CD4-positive, alpha-beta T cell treated with Interleukin-10 for 1 hour (primary cell): ENCODE measurements at regions not wholly inside any gene's neighbourhood (a gene's known extent, or its start where the extent isn't known, plus 50 kb on each side); places are given as distances from the start of the nearest gene placed in this dataset.
"Not testable (repeated sequence)": the region's sequence is repeated elsewhere in the genome, so short reads cannot be mapped to it uniquely, and the experiment has no call there.

Source experiments
- DNase-seq: peaks from one replicate; pipeline ENCODE4 v3.0.0-alpha.2; 2020

DNA sequence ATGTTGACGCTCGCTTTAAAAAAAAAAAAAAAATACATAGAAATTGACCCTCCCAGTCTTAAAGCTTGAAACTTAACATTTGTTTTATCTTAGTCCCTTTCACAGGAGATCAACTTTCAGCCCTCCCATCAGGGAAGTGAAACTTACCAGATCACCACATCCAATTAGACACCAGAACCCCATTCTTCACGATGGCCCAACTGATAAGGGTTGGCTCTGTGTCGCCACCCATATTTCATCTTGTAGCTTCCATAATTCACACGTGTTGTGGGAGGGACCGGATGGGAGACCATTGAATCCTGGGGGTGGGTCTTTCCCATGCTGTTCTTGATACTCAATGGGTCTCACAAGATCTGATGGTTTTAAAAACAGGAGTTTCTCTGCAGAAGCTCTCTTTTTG is 629.4 kb upstream of the KCND2 start:
- DNase-seq: no peak

DNA sequence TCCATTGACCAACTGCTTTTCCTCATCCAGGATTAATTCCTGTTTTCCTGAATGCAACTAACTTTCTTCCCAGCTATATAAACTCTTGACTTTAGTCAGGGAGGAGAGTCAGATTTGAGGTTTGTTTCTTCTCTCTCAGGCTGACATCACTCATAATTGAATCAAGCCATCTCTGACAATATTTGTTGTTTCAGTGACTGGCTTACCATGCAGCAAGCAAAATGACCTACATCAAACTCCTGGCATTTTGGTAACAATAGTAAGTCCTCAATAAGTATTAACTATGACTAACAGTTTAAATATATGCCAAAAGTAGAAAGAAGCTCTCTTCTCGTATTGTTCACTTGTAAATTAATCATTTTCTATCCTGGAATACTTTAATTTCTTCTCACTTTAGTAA is 625.7 kb upstream of the KCND2 start:
- no peak for DNase-seq

DNA sequence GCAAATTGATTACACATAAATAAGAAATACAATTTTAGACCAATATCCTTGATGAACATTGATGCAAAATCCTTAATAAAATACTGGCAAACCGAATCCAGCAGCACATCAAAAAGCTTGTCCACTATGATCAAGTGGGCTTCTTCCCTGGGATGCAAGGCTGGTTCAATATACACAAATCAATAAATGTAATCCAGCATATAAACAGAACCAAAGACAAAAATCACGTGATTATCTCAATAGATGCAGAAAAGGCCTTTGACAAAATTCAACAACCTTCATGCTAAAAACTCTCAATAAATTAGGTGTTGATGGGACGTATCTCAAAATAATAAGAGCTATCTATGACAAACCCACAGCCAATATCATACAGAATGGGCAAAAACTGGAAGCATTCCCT is 624.2 kb upstream of the KCND2 start:
- DNase-seq: not testable (repeated sequence)

DNA sequence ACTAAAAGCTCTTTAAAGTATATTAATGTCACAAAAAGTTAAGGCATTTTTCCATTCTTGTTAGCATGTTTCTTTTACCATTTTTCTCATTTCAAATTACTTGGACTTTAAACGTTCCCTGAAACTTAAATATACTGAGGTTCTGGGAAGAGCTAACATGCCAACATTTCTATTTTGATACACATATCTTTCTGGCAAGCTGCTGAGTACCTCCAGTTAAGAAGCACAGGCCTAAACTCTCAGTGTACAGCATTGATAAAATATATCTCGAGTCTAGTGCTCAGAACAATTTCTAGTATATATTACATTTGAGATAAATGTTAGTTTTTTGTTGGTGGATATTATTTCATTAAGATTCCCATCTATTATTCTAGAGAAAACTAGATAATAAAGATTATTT is 612.9 kb upstream of the KCND2 start:
- DNase-seq: no peak

DNA sequence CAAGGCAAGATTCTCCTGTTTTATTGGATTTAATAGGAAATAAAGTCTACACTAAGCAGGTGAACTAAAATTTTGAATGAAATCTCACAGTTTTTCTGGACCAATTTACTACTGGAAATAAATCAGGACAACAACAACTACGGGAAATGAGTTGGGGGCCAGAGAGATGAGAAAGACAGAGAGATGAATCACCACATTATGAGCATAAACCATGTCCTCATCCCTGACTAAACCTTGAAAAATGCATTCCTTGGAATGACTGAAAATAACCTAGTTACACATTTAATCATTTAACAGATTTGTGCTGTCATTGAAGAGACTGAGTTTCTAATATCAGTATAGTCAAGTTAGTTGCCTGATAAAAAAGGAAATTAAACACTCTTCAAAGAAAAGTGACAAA is 608.4 kb upstream of the KCND2 start:
- DNase-seq: no peak

DNA sequence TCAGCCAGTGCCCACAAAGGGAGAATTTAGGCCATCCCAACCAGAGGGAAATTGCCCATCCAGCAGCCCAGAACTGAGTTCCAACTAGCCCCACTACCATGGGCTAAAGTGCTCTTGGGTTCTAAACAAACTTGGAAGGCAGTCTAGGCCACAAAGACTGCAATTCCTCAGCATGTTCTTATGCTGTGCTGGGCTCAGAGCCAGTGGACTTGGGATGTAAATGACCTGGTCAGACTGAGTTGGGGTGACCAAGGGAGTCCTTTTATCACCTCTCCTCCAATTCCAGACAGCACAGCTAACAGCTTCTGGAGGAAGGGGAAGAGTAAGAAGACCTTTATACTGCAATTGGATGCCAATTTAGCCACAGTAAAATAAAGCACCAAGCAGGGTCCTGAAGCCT is 607.2 kb upstream of the KCND2 start:
- no peak for DNase-seq

DNA sequence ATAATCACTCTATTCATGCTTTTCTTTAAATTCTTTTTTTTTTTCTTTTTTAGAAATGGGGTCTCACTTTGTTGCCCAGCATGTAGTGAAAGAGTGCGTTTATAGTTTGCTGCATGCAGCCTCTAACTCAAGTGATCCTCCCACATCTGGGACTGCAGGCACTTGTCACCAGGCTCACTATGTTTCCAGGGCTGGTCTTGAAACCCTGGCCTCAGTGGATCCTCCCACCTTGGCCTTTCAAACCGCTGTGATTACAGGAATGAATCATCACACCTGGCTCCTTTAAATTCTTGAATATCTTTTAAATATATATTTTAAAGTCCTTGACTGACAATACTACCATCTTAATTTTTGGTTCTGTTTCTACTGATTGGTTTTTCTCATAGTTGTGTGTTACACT is 591.6 kb upstream of the KCND2 start:
- DNase-seq: no peak

DNA sequence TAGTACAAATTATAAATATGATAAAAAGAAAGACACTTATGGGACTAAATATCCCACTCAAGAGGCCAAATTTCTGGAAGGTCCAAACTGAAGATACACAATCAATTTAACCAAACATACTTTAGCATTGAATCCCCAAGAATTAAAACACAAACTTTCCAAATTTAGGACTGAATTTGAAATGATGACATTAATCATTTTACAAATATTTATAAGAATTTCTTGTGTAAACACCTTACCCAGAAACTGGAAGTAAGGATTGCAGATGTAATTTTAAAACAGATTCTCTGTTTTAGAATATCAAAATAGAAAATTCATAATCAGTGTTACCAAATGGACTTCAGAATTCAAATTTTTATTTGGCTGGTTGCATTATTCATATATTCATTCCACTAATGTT is 588.2 kb upstream of the KCND2 start:
- DNase-seq: no peak

DNA sequence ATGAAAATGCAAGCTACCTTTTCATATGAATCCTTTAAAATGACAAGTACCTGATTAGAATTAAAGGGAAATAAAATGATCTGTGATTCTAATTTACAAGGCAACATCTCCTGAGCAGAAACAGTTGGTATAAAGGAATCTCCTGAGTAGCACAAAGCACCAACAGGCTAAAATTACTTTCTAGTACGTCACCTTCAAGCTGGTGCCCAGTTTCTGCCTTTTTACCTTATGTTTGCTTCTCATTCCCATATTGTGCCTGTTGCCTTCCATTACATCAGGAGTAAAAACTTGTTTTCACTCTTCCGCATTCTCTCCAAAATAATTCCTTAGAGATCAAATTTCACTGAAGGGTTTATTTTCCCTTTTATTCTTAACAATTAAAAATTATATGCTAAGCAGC is 587.1 kb upstream of the KCND2 start:
- DNase-seq: no peak

DNA sequence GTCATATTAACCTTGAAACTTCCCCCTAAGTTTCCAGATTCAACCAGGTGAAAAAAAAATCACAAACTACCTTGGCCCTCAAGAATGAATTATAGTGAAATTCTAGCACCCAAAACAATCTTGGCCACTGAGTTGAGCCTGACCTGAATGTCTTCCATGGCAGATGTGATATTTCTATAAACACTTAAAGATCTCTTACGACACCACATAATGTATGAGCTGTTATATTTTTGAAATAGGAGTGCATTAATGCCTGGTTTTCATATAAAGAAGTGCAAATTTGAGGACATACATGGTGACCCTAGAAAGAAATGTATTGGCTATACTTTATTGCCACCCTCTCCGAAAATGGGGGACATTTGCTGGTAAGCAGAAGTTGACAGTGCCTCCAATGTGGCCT is 584.1 kb upstream of the KCND2 start:
- no peak for DNase-seq

DNA sequence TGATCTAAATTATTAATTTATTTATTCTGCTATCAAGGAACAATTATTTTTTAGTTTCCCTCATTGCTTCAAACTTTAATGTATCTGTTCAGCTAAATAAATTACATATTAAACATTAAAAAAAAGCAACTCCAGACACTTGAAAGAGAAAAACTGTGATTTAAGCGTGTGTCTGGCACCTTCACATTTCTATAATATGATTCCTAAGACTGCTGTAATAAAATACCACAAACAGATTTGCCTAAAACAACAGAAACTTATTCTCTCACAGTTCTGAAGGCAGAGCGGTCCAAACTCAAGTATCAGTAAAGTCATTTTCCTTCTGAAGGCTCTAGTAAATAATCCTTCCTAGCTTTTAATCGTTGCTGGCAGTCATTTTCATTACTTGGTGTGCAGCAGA is 580.4 kb upstream of the KCND2 start:
- DNase-seq: no peak

DNA sequence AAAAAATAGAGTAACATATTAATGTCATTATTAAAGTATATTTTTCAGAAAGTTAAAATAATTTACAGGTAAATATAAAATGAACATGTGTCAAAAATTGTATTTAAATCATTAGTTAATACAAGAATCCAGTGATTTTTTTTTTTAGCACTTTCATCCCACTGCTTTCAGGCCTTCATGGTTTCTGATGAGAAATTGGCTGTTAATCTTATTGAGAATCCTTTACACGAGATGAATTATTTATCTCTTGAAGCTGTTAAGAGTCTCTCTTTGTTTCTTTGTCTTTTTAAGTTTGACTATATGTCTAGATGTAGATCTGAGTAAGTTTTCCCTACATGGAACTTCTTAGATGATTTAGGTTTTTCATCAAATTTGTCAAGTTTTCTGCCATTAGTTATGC is 578.5 kb upstream of the KCND2 start:
- no peak for DNase-seq

DNA sequence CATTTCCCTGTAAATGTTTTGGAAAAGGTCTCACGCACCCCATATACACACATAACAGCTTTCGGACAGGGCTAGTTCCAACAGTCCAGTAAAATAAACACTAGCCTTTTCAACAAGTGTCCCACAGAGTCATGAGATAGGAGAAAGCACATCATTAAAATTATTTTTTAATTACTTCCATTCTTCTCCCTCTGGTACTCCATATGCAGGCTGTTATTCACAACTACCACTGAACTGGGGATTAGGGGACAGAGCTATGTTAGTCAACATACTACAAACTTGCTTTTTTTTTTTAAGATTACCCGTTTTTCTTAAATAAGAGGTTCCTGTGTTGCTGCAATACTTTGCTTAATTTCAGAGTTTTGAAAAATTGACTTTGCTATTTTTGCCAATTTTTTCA is 576.6 kb upstream of the KCND2 start:
- no peak for DNase-seq

DNA sequence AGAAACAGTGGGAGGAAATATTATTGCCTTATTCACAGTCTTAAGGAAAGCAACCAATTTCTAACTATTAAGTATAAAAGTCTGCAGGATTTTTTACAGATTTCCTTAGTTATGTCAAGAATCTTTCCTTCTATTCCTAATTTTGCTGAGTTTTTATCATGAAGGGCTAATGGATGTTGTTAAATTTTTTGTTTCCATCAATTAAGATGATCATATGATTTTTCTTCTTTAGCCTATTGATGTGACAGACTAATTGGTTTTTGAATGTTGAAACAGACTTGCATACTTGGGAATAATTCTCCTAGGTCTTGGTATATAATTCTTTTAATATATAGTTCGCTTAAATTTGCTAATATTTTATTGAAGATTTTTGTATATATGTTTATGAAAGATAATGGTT is 569.1 kb upstream of the KCND2 start:
- DNase-seq: no peak

DNA sequence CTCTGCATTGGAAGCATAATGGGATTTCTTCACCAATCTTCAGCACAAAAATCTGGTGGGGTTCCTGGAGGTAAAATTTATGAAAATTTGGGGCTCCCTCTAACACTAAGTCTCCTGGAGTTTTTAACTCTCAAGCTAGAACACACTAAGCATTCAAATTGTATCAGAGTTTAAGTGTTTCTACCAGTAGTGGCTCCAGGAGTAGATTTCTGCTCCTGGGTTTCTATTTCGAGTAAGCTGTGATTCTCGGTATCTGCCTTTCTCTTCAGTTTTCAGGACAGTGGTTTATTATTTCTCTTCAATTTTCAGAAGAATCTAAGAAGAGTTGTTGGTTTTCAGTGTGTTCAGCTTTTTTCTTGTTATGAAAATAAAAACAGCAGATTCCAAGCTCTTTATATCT is 566.4 kb upstream of the KCND2 start:
- no peak for DNase-seq

DNA sequence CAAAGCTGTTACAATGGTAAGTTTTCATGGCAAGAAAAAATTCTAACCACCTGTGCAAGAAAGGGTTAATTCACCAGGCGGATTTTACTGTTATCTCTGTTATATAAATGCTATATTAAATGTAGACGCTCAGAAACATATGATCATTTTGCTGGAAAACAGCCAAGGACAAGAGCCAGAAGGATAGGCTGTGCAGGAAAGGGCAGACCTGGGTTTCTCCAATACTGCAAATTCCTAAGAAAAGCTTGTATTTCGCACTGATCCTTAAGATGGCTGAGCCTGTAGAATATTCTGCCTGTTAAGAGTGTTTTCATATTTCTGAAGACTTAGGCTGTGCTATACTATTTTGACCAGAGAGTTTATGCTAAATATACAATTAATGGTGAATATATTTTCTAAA is 564.1 kb upstream of the KCND2 start:
- no peak for DNase-seq

DNA sequence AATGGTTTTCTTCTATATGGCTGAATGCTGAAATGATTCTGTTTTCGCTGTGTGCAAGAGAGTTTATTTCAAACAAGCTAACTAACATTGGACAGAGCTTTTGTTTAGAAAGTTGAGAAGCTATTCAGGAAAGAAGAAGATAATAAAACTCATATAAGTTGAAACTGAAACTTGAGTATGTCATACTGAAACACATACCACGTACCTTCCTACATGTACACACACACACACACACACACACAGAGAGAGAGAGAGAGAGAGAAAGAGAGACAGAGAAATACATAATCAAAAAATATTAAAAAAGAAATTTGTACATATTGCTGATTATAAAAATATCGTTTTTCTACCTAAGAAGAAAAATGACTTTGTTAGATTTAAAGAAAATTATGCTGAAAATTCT is 561.9 kb upstream of the KCND2 start:
- DNase-seq: no peak

DNA sequence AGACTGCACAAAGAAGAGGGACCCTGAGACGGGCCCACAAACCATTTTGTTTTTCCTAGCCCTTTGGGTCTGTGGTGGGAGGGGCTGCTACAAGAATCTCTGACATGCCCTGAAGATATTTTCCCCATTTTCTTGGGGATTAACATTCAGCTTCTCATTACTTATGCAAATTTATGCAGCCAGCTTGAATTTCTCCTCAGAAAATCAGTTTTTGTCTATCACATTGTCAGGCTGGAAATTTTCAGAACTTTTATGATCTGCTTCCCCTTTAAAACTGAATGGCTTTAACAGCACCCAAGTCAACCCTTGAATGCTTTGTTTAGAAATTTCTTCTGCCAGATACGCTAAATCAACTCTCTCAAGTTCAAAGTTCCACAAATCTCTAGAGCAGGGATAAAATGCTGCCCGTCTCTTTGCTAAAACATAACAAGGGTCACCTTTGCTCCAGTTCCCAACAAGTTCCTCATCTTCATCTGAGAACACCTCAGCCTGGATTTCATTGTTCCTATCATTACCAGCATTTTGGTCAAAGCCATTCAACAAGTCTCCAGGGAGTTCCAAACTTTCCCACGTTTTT is 560.0 kb upstream of the KCND2 start:
- no peak for DNase-seq

DNA sequence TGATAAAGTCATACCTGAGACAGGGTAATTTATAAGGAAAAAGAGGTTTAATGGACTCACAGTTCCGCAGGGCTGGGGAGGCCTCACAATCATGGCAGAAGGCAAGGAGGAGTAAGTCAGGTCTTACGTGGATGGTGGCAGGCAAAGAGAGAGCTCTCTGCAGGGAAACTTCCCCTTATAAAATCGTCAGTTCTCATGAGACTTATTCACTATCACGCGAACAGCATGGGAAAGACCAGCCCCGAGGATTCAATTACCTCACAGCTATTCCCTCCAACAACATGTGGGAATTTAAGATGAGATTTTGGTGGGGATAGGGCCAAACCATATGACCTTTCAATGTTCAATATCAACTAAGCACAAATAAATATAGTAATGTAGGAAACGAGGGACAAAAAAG is 559.4 kb upstream of the KCND2 start:
- no peak for DNase-seq

DNA sequence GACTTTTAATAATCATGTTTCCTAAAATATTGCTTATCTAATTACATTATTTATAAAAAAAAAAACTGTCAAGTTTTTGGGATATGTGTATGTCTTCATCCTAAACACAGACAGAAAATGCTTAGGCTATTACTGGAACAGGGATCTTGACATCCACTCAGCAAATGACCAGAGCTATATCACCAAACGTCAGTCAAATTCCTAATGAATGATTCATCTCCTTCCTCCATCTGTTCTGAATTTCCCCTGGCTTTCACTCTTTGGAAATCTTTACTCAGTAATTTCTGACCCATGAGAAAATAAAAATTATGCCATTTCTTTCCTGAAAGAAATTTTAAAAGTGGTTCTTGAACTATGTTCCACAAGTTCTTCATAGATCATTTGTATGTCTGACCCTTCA is 552.4 kb upstream of the KCND2 start:
- no peak for DNase-seq

DNA sequence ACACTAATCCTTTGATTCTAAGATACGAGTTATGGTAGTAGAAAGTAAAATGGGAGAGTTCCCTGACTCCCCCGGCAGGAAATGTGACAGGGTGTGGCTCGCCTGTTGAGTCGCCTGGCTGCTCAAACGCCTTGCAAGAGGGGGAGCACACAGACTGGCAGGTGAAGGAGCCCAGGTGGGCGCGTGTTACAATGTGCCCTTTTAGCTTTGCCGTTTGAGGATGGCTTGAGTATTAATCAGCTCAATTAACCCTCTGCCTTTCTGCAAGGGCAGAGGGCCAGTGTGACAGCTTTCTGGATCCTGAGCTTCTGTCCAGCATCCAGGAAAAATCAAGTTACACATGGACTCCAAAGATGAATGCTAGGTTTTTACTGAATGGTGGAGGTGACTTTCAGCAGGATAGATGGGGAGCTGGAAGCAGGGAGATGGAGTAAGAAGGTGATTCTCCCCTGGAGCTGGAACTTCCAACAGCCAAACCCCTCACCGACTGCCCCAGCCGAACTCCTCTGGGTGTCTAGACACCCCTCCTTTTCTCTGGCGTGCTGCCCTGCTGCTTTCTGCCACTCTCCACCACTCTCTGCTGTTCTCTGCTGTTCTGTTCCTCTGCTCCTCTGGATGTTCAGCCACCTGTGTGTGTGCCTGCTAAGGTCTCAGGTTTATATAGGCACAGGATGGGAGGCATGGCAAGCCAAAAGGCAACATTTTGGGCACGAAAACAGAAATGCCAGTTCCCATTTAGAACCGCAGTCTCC is 548.8 kb upstream of the KCND2 start:
- no peak for DNase-seq

DNA sequence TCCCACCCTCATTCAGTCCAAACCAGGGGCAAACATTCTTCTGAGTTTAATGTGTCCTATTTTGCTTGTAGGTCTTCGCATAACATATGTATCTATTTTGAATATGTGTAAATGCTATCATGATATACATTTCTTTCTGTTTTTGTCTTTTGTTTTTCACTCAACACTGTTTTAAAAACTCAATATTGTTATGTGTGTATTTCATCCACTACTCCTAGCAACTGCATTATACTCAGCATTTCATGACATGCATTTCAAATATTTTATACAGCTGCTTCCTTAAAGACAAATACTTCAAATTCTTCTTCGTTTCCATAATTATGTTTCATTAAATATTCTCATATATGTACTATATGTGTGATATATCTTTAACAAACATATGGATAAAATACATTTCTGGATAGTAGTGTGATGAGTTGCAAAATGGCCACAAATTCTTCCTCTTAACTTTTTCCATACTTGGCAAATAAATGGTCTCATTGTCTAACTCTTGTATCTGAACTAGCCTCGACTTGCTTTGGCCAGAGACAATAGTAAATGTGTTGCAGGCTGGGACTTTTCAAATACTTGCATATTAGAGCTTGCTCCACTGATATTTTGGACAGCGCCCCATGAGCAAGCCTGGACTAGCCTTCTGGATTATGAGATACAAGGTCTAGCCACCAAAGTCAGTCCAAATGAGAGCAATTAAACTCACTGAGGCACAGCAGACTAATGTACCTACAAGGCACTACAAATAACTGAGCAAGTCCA is 539.7 kb upstream of the KCND2 start:
- no peak for DNase-seq

DNA sequence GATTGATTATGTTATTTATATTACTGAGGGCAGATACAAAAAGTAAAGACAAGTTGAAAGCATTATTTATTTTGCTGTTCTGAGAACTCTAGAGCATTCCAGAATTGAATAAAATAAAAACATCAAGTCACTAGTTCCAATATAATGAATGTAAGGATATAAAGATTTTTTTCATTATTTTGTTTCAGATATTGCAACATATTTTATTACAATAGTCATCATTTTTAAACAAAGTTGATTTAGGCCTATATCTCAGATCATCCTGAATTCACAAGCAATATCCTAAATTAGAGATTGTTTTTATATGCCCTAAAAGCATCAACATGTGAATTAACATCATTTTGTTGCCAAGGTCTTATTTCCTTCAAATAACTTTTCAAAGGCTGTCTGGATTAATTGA is 535.6 kb upstream of the KCND2 start:
- no peak for DNase-seq

DNA sequence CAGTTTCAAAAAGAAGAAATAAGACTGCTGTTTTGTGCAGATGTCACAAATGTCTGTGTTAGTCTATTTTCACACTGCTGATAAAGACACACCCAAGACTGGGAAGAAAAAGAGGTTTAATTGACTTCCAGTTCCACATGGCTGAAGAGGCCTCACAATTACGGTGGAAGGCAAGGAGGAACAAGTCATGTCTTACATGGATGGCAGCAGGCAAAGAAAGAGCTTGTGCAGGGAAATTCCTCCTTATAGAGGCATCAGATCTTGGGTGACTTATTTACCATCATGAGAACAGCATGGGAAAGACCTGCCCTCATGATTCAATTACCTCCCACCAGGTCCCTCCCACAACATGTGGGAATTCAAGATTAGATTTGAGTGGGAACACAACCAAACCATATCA is 527.7 kb upstream of the KCND2 start:
- not testable (repeated sequence) for DNase-seq
